GM12874 (cell line): ENCODE measurements at regions not wholly inside any gene's neighbourhood (a gene's known extent, or its start where the extent isn't known, plus 50 kb on each side); places are given as distances from the start of the nearest gene placed in this dataset.

ENCODE experiments used
- CTCF ChIP-seq: IDR thresholded peaks from 2 replicates; pipeline ENCODE4 v1.5.1; 2011; ENCODE audit warnings: low read depth, mild to moderate bottlenecking, control low read depth, low read length, moderate library complexity; ENCODE audit not compliant: insufficient read depth

GRCh38 chr5:164597293-164597900 is 1092.0 kb downstream of the MAT2B start:
- peak; percentile 44 for TF ChIP-seq CTCF

- TF ChIP-seq CTCF = no peak
These were observed 1094.9 kb downstream of the MAT2B start for GRCh38 chr5:164600274-164600673.

- no peak for TF ChIP-seq CTCF
These were observed 1095.6 kb downstream of the MAT2B start for GRCh38 chr5:164600929-164601535.

- no peak for TF ChIP-seq CTCF
These were observed 1103.1 kb downstream of the MAT2B start for GRCh38 chr5:164608507-164608906.

- TF ChIP-seq CTCF = no peak
These were observed 1105.0 kb downstream of the MAT2B start for GRCh38 chr5:164610374-164610773.

GRCh38 chr5:164614707-164615106 is 1109.3 kb downstream of the MAT2B start:
- TF ChIP-seq CTCF = no peak

- TF ChIP-seq CTCF = no peak
These were observed 1111.9 kb downstream of the MAT2B start for GRCh38 chr5:164617290-164617689.
